Liver (tissue), 8 donors: ENCODE measurements at regions not wholly inside any gene's neighbourhood (a gene's known extent, or its start where the extent isn't known, plus 50 kb on each side); places are given as distances from the start of the nearest gene placed in this dataset.

Experiments
- DNase-seq: peaks from one replicate; pipeline ENCODE4 v3.0.0-alpha.2; 2017; ENCODE audit warnings: low spot score
- H3K27ac ChIP-seq, 2 donors: one replicate each; pipeline ENCODE4 v1.7.0; 2013; ENCODE audit warnings: inconsistent platforms in 2 of 2, low read length in 2 of 2, control low read depth in 1 of 2, low read depth in 1 of 2, mild to moderate bottlenecking in 1 of 2
- H3K27me3 ChIP-seq, 4 donors: one replicate each; pipeline versions ENCODE4 v1.6.1 to v1.7.0; 2013; ENCODE audit warnings: low read length in 3 of 4, inconsistent platforms in 1 of 4, mild to moderate bottlenecking in 1 of 4, moderate library complexity in 1 of 4; ENCODE audit not compliant: control insufficient read depth in 4 of 4, insufficient read depth in 4 of 4
- H3K36me3 ChIP-seq, 4 donors: one replicate each; pipeline versions ENCODE4 v1.6.1 to v1.7.0; 2013; ENCODE audit warnings: low read length in 3 of 4, mild to moderate bottlenecking in 3 of 4, low read depth in 1 of 4, moderate library complexity in 1 of 4; ENCODE audit not compliant: control insufficient read depth in 4 of 4, insufficient read depth in 3 of 4
- H3K4me1 ChIP-seq, 4 donors: one replicate each; pipeline versions ENCODE4 v1.6.1 to v1.7.0; 2013; ENCODE audit warnings: low read length in 3 of 4, mild to moderate bottlenecking in 3 of 4, moderate library complexity in 1 of 4; ENCODE audit not compliant: control insufficient read depth in 4 of 4, insufficient read depth in 4 of 4
- H3K4me3 ChIP-seq, 3 donors: one replicate each; pipeline versions ENCODE4 v1.6.1 to v1.7.0; 2013; ENCODE audit warnings: low read length in 3 of 3, control low read depth in 1 of 3, low read depth in 1 of 3, mild to moderate bottlenecking in 1 of 3
- H3K9ac ChIP-seq, 2 donors: one replicate each; pipeline ENCODE4 v1.7.0; 2013; ENCODE audit warnings: low read length in 2 of 2, mild to moderate bottlenecking in 2 of 2, moderate library complexity in 2 of 2, control low read depth in 1 of 2, low read depth in 1 of 2
- H3K9me3 ChIP-seq, 4 donors: one replicate each; pipeline versions ENCODE4 v1.6.1 to v1.7.0; 2013; ENCODE audit warnings: low read length in 3 of 4; ENCODE audit not compliant: control insufficient read depth in 4 of 4
- ATF3 ChIP-seq: IDR thresholded peaks from 2 replicates; pipeline ENCODE4 v1.6.1; 2016; ENCODE audit warnings: antibody characterized with exemption
- CTCF ChIP-seq: fragments of 150-350 bp; IDR thresholded peaks from 2 replicates; pipeline ENCODE4 v1.5.1; 2017; ENCODE audit warnings: improper control_type of control experiment, low read depth, low read length; ENCODE audit not compliant: missing input control
- EGR1 ChIP-seq, 2 donors: IDR thresholded peaks; 2 replicates each; pipeline ENCODE4 v1.6.1; 2016 to 2018; ENCODE audit warnings: antibody characterized with exemption in 2 of 2, low read depth in 2 of 2
- FOXA1 ChIP-seq: IDR thresholded peaks from 2 replicates; pipeline ENCODE4 v1.6.1; 2016; ENCODE audit warnings: antibody characterized with exemption
- FOXA2 ChIP-seq: IDR thresholded peaks from 2 replicates; pipeline ENCODE4 v1.6.1; 2016; ENCODE audit warnings: antibody characterized with exemption
- GABPA ChIP-seq, 2 donors: IDR thresholded peaks in 1 of 2; conservative IDR thresholded peaks in 1 of 2; 2 replicates each; pipeline ENCODE4 v1.6.1; 2016; ENCODE audit warnings: antibody characterized with exemption in 2 of 2, mild to moderate bottlenecking in 1 of 2, moderate library complexity in 1 of 2
- HNF4A ChIP-seq, 2 donors: conservative IDR thresholded peaks; 2 replicates each; pipeline ENCODE4 v1.6.1; 2016; ENCODE audit warnings: antibody characterized with exemption in 2 of 2, mild to moderate bottlenecking in 2 of 2
- HNF4G ChIP-seq: IDR thresholded peaks from 2 replicates; pipeline ENCODE4 v1.6.1; 2016; ENCODE audit warnings: antibody characterized with exemption
- JUND ChIP-seq, 2 donors: IDR thresholded peaks; 2 replicates each; pipeline ENCODE4 v1.6.1; 2016; ENCODE audit warnings: antibody characterized with exemption in 2 of 2
- NR2F2 ChIP-seq: IDR thresholded peaks from 2 replicates; pipeline ENCODE4 v1.6.1; 2016; ENCODE audit warnings: antibody characterized with exemption
- RAD21 ChIP-seq, 2 donors: IDR thresholded peaks; 2 replicates each; pipeline ENCODE4 v1.6.1; 2016; ENCODE audit warnings: antibody characterized with exemption in 2 of 2, mild to moderate bottlenecking in 2 of 2
- RXRA ChIP-seq, 2 donors: IDR thresholded peaks; 2 replicates each; pipeline ENCODE4 v1.6.1; 2017 to 2018; ENCODE audit warnings: antibody characterized with exemption in 2 of 2, mild to moderate bottlenecking in 1 of 2
- SP1 ChIP-seq: IDR thresholded peaks from 2 replicates; pipeline ENCODE4 v1.6.1; 2018; ENCODE audit warnings: antibody characterized with exemption, mild to moderate bottlenecking
- TAF1 ChIP-seq: conservative IDR thresholded peaks from 2 replicates; pipeline ENCODE4 v1.6.1; 2016; ENCODE audit warnings: antibody characterized with exemption, mild to moderate bottlenecking
- YY1 ChIP-seq: IDR thresholded peaks from 2 replicates; pipeline ENCODE4 v1.6.1; 2016; ENCODE audit warnings: antibody characterized with exemption, mild to moderate bottlenecking
- ZBTB33 ChIP-seq: IDR thresholded peaks from 2 replicates; pipeline ENCODE4 v1.6.1; 2016; ENCODE audit warnings: antibody characterized with exemption
- WGBS: extraction: QIAGEN DNeasy Blood & Tissue Kit; methylation state at CpG from one replicate; pipeline ENCODE4 v1.1.7; 2013; 5-methylcytosine and 5-hydroxymethylcytosine counted together
- TF ChIP-seq, protein P1 (sequence below): IDR thresholded peaks from 2 replicates; pipeline ENCODE4 v1.6.1; 2016; ENCODE audit warnings: antibody characterized with exemption
- TF ChIP-seq, protein P2 (sequence below): IDR thresholded peaks from 2 replicates; pipeline ENCODE4 v1.6.1; 2016; ENCODE audit warnings: antibody characterized with exemption, mild to moderate bottlenecking
- donor health status: healthy.
- donor health status: healthy.
- donor health status: healthy.
- donor health status: healthy.
- donor health status: healthy.

GRCh38 chr12:125773033-125773640 is 707.9 kb downstream of the AACS start:
- 37% methylated on average over 14 of the region's 14 CpGs for WGBS
- Histone ChIP-seq H3K9me3 (no peaks in the 10 kb centered on the region), H3K4me3 (no peak overlapping the region), H3K27me3 (peaks cover 0 to 4% (median 0%) of the 10 kb centered on the region in 4 donors), H3K36me3 (no peaks in the 10 kb centered on the region), H3K9ac (no peak overlapping the region), H3K27ac (no peak overlapping the region), H3K4me1 (no peaks in the 10 kb centered on the region)
- no peak for DNase-seq
- TF ChIP-seq RAD21 (IDR thresholded peaks at IDR 0.05) (peak; percentile 38 to 52), CTCF (peak; percentile 37), JUND (IDR thresholded peaks at IDR 0.05) (no peak), HNF4A (conservative IDR thresholded peaks at IDR 0.05) (no peak)

- no peaks in the 10 kb centered on the region for H3K36me3 ChIP-seq
- no peak for DNase-seq
- no peaks in the 10 kb centered on the region for H3K9me3 ChIP-seq
- TF ChIP-seq TAF1 (no peak), RXRA (IDR thresholded peaks at IDR 0.05) (no peak), ZBTB33 (no peak), FOXA2 (no peak), YY1 (no peak), NR2F2 (no peak), GABPA (IDR thresholded peaks at IDR 0.05 in 1 of 2, conservative IDR thresholded peaks at IDR 0.05 in 1 of 2) (no peak), ATF3 (no peak), HNF4G (no peak), FOXA1 (no peak), RAD21 (IDR thresholded peaks at IDR 0.05) (no peak), EGR1 (IDR thresholded peaks at IDR 0.05; ENCODE audit: low read depth in 2 of 2) (no peak), JUND (IDR thresholded peaks at IDR 0.05) (no peak), SP1 (no peak), CTCF (no peak), HNF4A (conservative IDR thresholded peaks at IDR 0.05) (no peak)
- TF ChIP-seq, protein P1, sequence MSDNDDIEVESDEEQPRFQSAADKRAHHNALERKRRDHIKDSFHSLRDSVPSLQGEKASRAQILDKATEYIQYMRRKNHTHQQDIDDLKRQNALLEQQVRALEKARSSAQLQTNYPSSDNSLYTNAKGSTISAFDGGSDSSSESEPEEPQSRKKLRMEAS = no peak
- TF ChIP-seq, protein P2, sequence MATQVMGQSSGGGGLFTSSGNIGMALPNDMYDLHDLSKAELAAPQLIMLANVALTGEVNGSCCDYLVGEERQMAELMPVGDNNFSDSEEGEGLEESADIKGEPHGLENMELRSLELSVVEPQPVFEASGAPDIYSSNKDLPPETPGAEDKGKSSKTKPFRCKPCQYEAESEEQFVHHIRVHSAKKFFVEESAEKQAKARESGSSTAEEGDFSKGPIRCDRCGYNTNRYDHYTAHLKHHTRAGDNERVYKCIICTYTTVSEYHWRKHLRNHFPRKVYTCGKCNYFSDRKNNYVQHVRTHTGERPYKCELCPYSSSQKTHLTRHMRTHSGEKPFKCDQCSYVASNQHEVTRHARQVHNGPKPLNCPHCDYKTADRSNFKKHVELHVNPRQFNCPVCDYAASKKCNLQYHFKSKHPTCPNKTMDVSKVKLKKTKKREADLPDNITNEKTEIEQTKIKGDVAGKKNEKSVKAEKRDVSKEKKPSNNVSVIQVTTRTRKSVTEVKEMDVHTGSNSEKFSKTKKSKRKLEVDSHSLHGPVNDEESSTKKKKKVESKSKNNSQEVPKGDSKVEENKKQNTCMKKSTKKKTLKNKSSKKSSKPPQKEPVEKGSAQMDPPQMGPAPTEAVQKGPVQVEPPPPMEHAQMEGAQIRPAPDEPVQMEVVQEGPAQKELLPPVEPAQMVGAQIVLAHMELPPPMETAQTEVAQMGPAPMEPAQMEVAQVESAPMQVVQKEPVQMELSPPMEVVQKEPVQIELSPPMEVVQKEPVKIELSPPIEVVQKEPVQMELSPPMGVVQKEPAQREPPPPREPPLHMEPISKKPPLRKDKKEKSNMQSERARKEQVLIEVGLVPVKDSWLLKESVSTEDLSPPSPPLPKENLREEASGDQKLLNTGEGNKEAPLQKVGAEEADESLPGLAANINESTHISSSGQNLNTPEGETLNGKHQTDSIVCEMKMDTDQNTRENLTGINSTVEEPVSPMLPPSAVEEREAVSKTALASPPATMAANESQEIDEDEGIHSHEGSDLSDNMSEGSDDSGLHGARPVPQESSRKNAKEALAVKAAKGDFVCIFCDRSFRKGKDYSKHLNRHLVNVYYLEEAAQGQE = no peak
- H3K4me3 ChIP-seq = no peak overlapping the region
- H3K9ac ChIP-seq = no peak overlapping the region
- WGBS = 91% methylated on average over 3 of the region's 3 CpGs
- H3K4me1 ChIP-seq = no peaks in the 10 kb centered on the region
- peaks cover 0 to 4% (median 0%) of the 10 kb centered on the region in 4 donors for H3K27me3 ChIP-seq
- no peak overlapping the region for H3K27ac ChIP-seq
Measured at GRCh38 chr12:125775507-125775906, 710.3 kb downstream of the AACS start.
